Stimulated activated CD4-positive, alpha-beta T cell treated with anti-CD3 and anti-CD28 coated beads, Interleukin-15, amount 100 ng/mL, for 24 hours (primary cell): ENCODE measurements at regions not wholly inside any gene's neighbourhood (a gene's known extent, or its start where the extent isn't known, plus 50 kb on each side); places are given as distances from the start of the nearest gene placed in this dataset.
"Not testable (repeated sequence)": the region's sequence is repeated elsewhere in the genome, so short reads cannot be mapped to it uniquely, and the experiment has no call there.

Experiments used
- DNase-seq: peaks from one replicate; pipeline ENCODE4 v3.0.0-alpha.2; 2020

GRCh38 chr12:131380220-131380964, 330.5 kb upstream of the SFSWAP start:
- DNase-seq, result no peak

GRCh38 chr12:131380965-131381705, 329.8 kb upstream of the SFSWAP start:
- no peak for DNase-seq

DNA sequence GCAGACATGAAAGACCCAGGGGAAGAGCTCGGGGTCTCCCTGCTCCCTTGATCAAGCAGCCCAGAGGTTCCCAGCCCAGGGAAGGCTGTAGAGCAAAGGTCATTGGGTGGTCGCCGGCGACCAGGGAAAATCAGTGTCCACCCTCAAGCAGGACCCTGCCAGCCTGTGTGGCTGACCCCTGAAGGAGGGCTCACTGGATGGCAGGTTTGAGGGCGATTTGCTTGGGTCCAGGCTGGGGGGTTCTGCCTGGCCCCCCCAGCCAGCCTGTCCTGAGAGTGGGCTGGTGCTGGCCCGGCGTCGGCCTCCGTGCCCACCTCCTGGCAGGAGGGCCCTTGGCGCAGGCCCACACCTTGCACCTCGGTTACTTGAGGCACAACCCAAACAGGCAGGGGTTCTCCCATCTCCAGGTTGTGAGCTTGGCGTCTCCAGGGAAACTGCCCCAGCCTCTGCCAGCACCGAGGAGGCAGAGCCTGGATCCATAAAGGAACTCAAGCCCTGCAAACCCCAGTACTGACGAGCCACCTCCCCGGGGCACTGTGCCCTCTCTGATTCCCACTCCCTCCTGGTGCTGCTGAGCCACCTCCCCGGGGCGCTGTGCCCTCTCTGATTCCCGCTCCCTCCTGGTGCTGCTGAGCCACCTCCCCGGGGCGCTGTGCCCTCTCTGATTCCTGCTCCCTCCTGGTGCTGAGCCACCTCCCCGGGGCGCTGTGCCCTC, 329.0 kb upstream of the SFSWAP start:
- DNase-seq, result no peak

DNA sequence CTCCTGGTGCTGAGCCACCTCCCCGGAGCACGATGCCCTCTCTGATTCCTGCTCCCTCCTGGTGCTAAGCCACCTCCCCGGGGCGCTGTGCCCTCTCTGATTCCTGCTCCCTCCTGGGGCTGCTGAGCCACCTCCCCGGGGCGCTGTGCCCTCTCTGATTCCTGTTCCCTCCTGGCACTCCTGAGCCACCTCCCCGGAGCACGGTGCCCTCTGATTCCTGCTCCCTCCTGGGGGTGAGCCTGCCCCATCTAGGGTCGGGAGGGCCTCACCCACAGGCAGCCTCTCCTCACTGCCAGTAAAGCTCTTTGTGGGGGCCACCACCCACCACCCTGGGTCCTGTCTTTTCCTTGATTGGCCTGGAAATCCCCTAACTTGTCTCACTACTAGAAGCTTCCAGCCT, 327.6 kb upstream of the SFSWAP start:
- no peak for DNase-seq

DNA sequence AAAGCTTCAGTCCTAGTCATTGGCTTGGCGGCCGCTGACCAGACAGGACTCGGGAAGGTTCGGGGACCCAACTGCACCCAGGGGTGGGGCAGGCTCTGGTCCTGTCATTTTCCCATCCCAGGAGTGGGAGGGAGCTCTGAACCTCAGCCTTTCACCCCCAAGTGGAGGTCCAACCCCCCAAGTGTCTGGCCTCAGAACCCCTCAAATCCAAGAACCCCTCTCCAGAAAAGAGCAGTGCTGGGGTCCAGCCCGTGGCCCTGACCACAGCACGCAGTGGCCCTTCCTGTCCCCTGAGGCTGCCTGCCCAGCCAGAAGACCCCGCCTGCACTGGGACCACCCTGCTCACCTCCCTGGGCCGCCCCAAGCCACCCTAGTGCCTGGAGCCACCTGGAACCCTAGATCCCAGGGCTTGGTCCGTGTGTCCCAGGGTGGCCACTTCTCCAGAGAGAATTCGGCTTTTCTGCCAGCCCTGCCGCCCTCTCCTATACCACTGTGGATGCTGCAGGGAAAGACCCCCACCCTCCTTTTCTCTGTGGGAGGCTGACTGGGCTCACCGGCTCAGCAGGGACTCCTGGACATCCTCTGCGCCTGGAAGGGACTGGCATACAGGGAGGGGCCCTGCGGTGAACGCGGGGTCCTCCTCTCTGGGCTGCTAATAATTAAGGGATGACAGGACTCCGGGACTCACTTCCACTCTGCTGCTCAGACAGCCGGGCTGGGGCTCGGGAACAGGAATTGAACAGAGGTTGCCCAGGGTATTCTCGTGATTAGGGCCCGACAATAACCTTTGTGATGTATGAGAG, 326.9 kb upstream of the SFSWAP start:
- no peak for DNase-seq

DNA sequence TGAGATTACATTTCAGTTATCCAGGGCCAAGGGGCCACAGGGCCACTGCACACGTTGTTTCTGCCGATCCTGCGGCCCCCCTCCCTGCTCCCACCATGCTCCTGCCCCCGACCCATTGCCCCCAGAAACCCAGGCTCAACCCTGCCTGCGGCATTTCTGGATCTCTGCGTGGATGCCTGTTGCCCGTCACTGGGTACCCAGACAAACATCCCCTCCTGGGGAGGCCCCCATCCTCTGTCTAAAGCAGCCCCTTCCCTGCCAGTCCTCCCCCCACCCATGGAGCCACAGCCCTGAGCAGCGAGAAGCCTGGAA, 326.4 kb upstream of the SFSWAP start:
- DNase-seq, result no peak

- DNase-seq, result no peak
Observed at GRCh38 chr12:131385313-131386166, 325.4 kb upstream of the SFSWAP start.

GRCh38 chr12:131386167-131386521, 324.7 kb upstream of the SFSWAP start:
- no peak for DNase-seq

DNA sequence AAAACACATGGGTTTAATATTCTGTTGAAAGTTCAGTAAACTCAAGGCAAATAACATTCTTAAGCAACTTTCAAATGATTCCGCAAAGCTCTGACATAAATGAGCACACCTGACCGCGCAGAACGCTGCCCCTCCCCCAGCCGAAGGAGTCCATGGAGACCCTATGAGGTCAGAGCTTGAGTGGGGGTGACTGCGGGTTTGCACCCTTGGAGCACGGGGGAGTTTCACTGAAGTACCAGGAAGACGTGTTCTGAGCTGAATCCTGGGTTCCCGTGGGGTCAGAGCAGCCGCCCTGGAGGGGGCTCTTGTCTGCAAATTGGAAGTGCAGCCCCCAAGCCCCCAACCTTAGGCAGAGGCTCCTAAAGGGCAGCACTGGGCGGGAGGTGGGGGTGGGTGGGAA, 324.1 kb upstream of the SFSWAP start:
- no peak for DNase-seq

DNA sequence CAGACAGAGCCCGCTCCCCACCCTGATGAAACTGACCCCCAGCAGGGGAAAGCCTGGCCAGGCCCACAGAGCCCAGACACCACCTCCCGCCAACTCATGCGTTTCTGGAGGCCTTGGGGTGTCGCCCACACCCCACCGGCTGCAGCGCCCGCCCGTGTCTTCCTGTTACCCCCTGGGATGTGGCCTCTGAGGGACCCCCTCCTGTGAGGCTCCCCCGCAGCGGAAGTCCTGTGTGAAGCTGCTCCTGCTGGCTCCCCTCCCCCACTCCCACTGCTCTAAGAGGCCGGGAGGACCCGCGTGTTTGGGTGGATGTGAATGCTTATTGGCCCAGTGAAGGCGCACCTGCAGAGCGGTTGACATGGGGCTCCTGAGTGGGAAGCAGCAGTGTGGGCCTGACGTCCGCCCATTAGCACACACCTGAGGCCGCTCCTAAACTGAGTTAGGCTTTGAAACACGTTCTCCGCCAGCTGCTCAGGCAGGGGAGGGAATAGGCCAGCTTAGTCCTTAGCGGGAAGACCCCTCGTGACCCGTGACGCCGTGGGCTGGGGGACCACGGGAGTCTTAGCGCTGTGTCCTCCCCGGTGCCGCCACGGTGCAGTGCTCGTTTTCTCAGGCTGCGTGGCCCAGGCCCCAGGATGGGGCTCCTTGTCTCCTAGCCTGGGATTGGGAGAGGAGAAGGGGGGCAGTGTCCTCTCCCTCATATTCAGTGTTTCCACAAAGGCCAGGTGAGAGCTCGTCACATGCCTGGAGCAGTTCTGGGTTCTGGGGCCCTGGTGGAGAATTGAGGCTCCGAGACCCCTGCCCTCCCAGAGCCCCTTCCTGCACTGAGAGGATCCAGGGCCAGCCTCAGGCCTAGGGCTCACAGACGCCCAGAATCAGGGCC, 323.4 kb upstream of the SFSWAP start:
- no peak for DNase-seq

- not testable (repeated sequence) for DNase-seq
Observed at GRCh38 chr12:131388164-131389053, 322.5 kb upstream of the SFSWAP start.

GRCh38 chr12:131389054-131390013, 321.6 kb upstream of the SFSWAP start:
- no peak for DNase-seq

- no peak for DNase-seq
Observed at GRCh38 chr12:131390412-131391334, 320.2 kb upstream of the SFSWAP start.

DNA sequence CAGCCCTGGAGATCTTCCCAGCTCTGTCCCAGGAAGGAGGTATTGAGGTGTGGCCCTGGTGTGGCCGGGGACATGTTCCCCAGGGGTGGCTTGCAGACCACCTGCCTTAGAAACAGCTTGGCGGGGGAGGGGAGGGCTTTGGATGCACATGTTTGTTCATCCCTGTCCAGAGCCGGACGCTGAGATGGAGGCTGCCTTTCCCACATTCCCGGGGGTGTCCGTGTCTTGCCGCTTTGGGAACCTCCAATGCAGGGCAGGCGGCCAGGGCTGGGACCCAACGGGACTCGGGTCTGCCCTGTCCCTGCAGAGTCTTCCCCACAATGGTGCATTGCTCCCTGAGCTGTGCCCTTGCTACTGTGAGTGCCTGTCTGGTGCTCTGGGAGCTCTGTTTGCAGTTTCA, 319.5 kb upstream of the SFSWAP start:
- DNase-seq, result no peak

GRCh38 chr12:131394752-131395151, 316.1 kb upstream of the SFSWAP start:
- DNase-seq, result not testable (repeated sequence)

DNA sequence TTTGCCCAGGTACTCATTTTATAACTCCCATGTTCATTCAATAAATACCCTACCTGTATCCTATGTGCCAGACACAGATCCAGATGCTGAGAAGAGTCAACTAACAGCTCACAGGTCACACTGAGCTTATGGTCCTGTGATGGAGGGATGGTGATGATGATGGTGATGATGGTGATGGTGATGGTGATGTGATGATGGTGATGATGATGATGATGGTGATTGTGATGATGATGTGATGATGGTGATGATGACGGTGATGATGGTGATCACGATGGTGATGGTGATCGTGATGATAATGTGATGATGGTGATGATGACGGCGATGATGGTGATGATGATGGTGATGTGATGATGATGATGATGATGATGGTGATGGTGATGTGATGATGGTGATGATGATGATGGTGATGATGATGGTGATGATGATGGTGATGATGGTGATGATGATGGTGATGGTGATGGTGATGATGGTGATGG, 315.6 kb upstream of the SFSWAP start:
- not testable (repeated sequence) for DNase-seq

DNA sequence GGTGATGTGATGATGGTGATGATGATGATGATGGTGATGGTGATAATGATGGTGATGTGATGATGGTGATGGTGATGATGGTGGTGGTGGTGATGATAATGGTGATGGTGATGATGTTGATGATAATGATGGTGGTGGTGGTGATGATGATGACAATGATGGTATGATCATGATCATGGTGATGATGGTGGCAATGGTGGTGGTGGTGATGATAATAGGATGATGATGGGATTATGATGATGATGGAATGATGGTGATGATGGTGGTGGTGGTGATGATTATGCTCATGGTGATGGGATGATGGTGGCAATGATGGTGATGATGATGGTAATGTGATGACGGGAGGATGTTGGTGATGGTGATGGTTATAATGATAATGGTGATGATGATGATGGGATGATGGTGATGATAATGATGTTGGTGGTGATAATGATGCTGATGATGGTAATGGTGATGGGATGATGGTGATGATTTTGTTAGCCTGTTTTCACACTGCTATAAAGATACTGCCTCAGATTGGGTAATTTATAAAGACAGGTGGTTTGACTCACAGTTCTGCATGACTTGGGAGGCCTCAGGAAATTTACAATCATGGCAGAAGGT, 314.8 kb upstream of the SFSWAP start:
- no peak for DNase-seq
